DND-41 (cell line): ENCODE measurements at regions not wholly inside any gene's neighbourhood (a gene's known extent, or its start where the extent isn't known, plus 50 kb on each side); places are given as distances from the start of the nearest gene placed in this dataset.

ENCODE experiments used
- ATAC-seq: fragments of 200-7000 bp; cut with Tn5 transposase; 3 replicates; pipeline ENCODE4 v1.9.1; 2021; ENCODE audit warnings: low read depth; ENCODE audit not compliant: insufficient read depth
- DNase-seq: peaks from one replicate; pipeline ENCODE4 v3.0.0-alpha.2; 2020
- H2AFZ ChIP-seq: 2 replicates; pipeline ENCODE4 v1.6.0; 2012; ENCODE audit warnings: low read depth, low read length
- H3K27ac ChIP-seq: 2 replicates; pipeline ENCODE4 v1.5.1; 2012; ENCODE audit warnings: low read length, inconsistent platforms
- H3K27me3 ChIP-seq: fragments of 200-600 bp; sonication (generic); 2 replicates; pipeline ENCODE4 v1.6.0; 2012; ENCODE audit warnings: low read length, mild to moderate bottlenecking, inconsistent platforms; ENCODE audit not compliant: insufficient read depth, poor library complexity
- H3K36me3 ChIP-seq: 2 replicates; pipeline ENCODE4 v1.5.1; 2012; ENCODE audit warnings: low read length, inconsistent platforms; ENCODE audit not compliant: insufficient read depth
- H3K4me1 ChIP-seq: 2 replicates; pipeline ENCODE4 v1.5.1; 2012; ENCODE audit warnings: mild to moderate bottlenecking, low read length; ENCODE audit not compliant: insufficient read depth
- H3K4me2 ChIP-seq: 2 replicates; pipeline ENCODE4 v1.6.0; 2012; ENCODE audit warnings: mild to moderate bottlenecking, moderate library complexity, low read length, inconsistent platforms; ENCODE audit not compliant: insufficient read depth
- H3K4me3 ChIP-seq, 2 experiments: fragments of 200-600 bp in 1 of 2; shearing (Covaris generic) in 1 of 2; 2 replicates each; pipeline ENCODE4 v1.5.1; 2012 to 2016; ENCODE audit warnings: inconsistent platforms in 2 of 2, low read length in 2 of 2, mild to moderate bottlenecking in 2 of 2, low read depth in 1 of 2, moderate library complexity in 1 of 2
- H3K79me2 ChIP-seq: 2 replicates; pipeline ENCODE4 v1.6.0; 2012; ENCODE audit warnings: low read length, inconsistent platforms; ENCODE audit not compliant: insufficient read depth
- H3K9ac ChIP-seq: 2 replicates; pipeline ENCODE4 v1.6.0; 2012; ENCODE audit warnings: low read depth, mild to moderate bottlenecking, inconsistent platforms, low read length, moderate library complexity
- H3K9me3 ChIP-seq: 2 replicates; pipeline ENCODE4 v1.5.1; 2012; ENCODE audit warnings: low read length, moderate library complexity, mild to moderate bottlenecking, inconsistent platforms; ENCODE audit not compliant: insufficient read depth, severe bottlenecking
- H4K20me1 ChIP-seq: 2 replicates; pipeline ENCODE4 v1.6.0; 2012; ENCODE audit warnings: low read length; ENCODE audit not compliant: insufficient read depth
- EZH2 ChIP-seq: IDR thresholded peaks from 3 replicates; pipeline ENCODE4 v1.6.1; 2012; ENCODE audit warnings: borderline replicate concordance, low read depth, mild to moderate bottlenecking, moderate library complexity, low read length, inconsistent platforms; ENCODE audit not compliant: severe bottlenecking
- TF ChIP-seq, protein P1 (sequence below): IDR thresholded peaks from 2 replicates; pipeline ENCODE4 v1.5.1; 2012; ENCODE audit warnings: borderline replicate concordance, low read length, moderate library complexity, mild to moderate bottlenecking; ENCODE audit not compliant: poor library complexity, severe bottlenecking; ENCODE audit errors: extremely low read depth

DNA sequence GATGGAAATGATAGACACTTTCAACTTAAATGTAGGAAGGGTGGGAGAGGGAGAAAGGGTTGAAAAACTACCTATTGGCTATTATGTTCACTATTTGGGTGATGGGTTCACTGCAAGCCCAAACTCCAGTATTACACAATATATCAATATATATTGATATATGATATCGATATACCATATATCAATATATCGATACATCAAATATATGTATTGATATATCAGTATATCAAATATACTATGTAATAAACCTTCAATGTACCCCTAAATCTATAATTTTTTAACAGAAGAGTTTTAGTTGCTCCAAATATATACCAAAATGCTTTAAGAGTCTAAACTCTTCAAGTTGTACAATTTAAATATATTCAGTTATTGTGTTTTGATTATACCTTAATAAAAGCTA, 302.0 kb upstream of the RGMB start:
- no peak for DNase-seq
- no peak overlapping the region for H3K4me2 ChIP-seq
- H4K20me1 ChIP-seq: no peaks in the 10 kb centered on the region
- no peak overlapping the region for H3K9ac ChIP-seq
- no peak overlapping the region for H3K4me3 ChIP-seq
- ATAC-seq: no peak
- TF ChIP-seq, protein P1, sequence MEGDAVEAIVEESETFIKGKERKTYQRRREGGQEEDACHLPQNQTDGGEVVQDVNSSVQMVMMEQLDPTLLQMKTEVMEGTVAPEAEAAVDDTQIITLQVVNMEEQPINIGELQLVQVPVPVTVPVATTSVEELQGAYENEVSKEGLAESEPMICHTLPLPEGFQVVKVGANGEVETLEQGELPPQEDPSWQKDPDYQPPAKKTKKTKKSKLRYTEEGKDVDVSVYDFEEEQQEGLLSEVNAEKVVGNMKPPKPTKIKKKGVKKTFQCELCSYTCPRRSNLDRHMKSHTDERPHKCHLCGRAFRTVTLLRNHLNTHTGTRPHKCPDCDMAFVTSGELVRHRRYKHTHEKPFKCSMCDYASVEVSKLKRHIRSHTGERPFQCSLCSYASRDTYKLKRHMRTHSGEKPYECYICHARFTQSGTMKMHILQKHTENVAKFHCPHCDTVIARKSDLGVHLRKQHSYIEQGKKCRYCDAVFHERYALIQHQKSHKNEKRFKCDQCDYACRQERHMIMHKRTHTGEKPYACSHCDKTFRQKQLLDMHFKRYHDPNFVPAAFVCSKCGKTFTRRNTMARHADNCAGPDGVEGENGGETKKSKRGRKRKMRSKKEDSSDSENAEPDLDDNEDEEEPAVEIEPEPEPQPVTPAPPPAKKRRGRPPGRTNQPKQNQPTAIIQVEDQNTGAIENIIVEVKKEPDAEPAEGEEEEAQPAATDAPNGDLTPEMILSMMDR: no peak
- no peak for TF ChIP-seq EZH2
- H3K4me1 ChIP-seq: no peaks in the 10 kb centered on the region
- H2AFZ ChIP-seq: no peak overlapping the region
- no peaks in the 10 kb centered on the region for H3K79me2 ChIP-seq
- no peak overlapping the region for H3K27ac ChIP-seq
- no peaks in the 10 kb centered on the region for H3K36me3 ChIP-seq
- H3K9me3 ChIP-seq: no peaks in the 10 kb centered on the region
- no peaks in the 10 kb centered on the region for H3K27me3 ChIP-seq

DNA sequence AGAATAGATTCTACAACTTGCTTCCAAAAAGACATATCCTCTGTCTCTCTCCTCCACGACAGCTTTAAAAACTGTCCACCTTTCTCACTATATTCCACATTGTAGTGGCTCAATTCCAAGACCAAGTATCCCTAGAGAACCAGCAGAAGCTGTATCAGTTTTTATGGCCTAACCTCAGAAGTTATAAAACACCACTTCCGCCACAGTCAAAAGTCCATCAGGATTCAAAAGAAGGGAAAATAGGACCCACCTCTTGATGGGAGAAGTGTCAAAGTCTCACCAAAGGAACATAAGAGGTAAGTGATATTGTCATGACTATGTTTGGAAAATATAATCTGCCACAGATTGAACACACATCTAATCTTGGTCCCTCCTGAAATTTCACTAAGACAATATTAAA, 299.2 kb upstream of the RGMB start:
- Histone ChIP-seq H3K27me3 (peaks cover 3% of the 10 kb centered on the region), H3K4me1 (peaks cover 3% of the 10 kb centered on the region; the same call in 1 of the 2 replicates), H3K27ac (no peak overlapping the region), H3K36me3 (no peaks in the 10 kb centered on the region), H3K4me3 (no peak overlapping the region), H3K79me2 (no peaks in the 10 kb centered on the region), H2AFZ (no peak overlapping the region), H3K9me3 (no peaks in the 10 kb centered on the region), H3K9ac (no peak overlapping the region), H4K20me1 (no peaks in the 10 kb centered on the region), H3K4me2 (no peak overlapping the region)
- TF ChIP-seq EZH2: no peak
- TF ChIP-seq, protein P1: no peak
- no peak for DNase-seq
- ATAC-seq: no peak

DNA sequence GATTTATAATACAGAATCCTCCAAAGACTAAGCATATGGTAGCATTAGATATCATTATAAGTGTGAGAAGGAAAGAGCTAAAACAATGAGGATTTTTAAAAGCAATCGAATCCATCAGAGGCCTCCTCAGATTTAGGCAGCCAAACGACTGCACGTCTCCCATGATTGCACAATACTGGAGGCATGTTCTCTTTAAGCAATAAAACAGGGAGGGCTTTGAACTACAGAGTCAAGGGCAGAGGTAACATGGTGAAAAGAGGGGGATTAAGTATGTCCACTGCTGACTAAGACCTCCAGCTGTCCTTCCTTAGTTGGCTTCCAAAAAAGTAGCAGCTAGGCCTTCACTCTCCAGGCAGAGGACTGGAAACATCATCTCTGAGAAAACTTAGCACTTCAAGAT, 298.7 kb upstream of the RGMB start:
- ATAC-seq: no peak
- DNase-seq: no peak
- Histone ChIP-seq H3K27ac (no peak overlapping the region), H3K27me3 (peaks cover 3% of the 10 kb centered on the region), H3K9ac (no peak overlapping the region), H2AFZ (no peak overlapping the region), H3K9me3 (no peaks in the 10 kb centered on the region), H3K4me3 (no peak overlapping the region), H3K4me2 (no peak overlapping the region), H4K20me1 (no peaks in the 10 kb centered on the region), H3K36me3 (no peaks in the 10 kb centered on the region), H3K79me2 (no peaks in the 10 kb centered on the region), H3K4me1 (peaks cover 9% of the 10 kb centered on the region; the same call in 1 of the 2 replicates)
- TF ChIP-seq EZH2: no peak
- TF ChIP-seq, protein P1: no peak
